SK-N-SH (cell line): ENCODE measurements at regions not wholly inside any gene's neighbourhood (a gene's known extent, or its start where the extent isn't known, plus 50 kb on each side); places are given as distances from the start of the nearest gene placed in this dataset.

Experiments
- EP300 ChIP-seq, 2 experiments: IDR thresholded peaks; 2 replicates each; pipeline versions ENCODE4 v1.4.0 to v1.6.1; 2012; ENCODE audit warnings: borderline replicate concordance in 1 of 2, low read depth in 1 of 2, low read length in 1 of 2
- EZH2phosphoT487 ChIP-seq: fragments of 200-600 bp; sonication (generic); IDR thresholded peaks from 2 replicates; pipeline ENCODE4 v1.6.1; 2017; ENCODE audit warnings: low read depth, mixed run types, mild to moderate bottlenecking, antibody characterized with exemption, moderate library complexity, borderline replicate concordance
- FOXM1 ChIP-seq: IDR thresholded peaks from 2 replicates; pipeline ENCODE4 v1.4.0; 2012; ENCODE audit warnings: low read depth, mild to moderate bottlenecking
- JUND ChIP-seq: IDR thresholded peaks from 2 replicates; pipeline ENCODE4 v1.4.0; 2012
- POLR2AphosphoS5 ChIP-seq: IDR thresholded peaks from 2 replicates; pipeline ENCODE4 v1.6.1; 2012; ENCODE audit warnings: low read depth, low read length
- RAD21 ChIP-seq: IDR thresholded peaks from 2 replicates; pipeline ENCODE4 v1.6.1; 2012; ENCODE audit warnings: mild to moderate bottlenecking, low read length
- RFX5 ChIP-seq: IDR thresholded peaks from 2 replicates; pipeline ENCODE4 v1.6.1; 2012; ENCODE audit warnings: mild to moderate bottlenecking, improper control_type of control experiment, low read length
- RXRA ChIP-seq: IDR thresholded peaks from 2 replicates; pipeline ENCODE4 v1.4.0; 2012; ENCODE audit warnings: low read depth, mild to moderate bottlenecking, borderline replicate concordance
- SIN3A ChIP-seq: IDR thresholded peaks from 2 replicates; pipeline ENCODE4 v1.6.1; 2012; ENCODE audit warnings: low read depth, mild to moderate bottlenecking, low read length, moderate library complexity, borderline replicate concordance
- SMC3 ChIP-seq: IDR thresholded peaks from 2 replicates; pipeline ENCODE4 v1.6.1; 2012; ENCODE audit warnings: low read depth, low read length, improper control_type of control experiment
- TF ChIP-seq, protein P1 (sequence below): fragments of 200-600 bp; sonication (generic); IDR thresholded peaks from 2 replicates; pipeline ENCODE4 v1.6.1; 2017; ENCODE audit warnings: antibody characterized with exemption, mild to moderate bottlenecking, moderate library complexity
- TF ChIP-seq, protein P2 (sequence below): IDR thresholded peaks from 2 replicates; pipeline ENCODE4 v1.6.1; 2012; ENCODE audit warnings: mild to moderate bottlenecking, low read depth, low read length, moderate library complexity
- TF ChIP-seq, protein P3 (sequence below): IDR thresholded peaks from 2 replicates; pipeline ENCODE4 v1.4.0; 2012; ENCODE audit warnings: low read depth
- TF ChIP-seq, protein P4 (sequence below): IDR thresholded peaks from 2 replicates; pipeline ENCODE4 v1.4.0; 2012; ENCODE audit warnings: low read depth, borderline replicate concordance

DNA sequence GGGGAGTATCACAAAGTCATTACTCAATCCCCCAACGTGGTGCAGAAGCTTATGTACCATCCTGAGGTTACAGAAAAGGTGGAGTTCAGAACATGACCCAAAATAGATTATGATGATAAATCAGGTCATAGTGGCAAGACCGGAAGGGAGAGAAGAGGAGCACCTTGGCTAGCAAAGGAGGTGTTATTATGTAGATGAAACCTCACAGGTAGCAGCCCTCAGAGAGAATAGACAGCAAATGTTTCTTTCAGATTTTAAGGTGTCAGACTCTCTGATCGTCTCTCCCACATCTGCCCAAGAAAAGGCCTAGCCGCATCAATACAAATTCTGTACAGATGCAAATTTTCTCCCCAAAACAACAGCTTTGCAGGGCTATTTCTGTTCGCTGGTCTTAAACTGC is 88.3 kb upstream of the SEMA3D start:
- TF ChIP-seq, protein P1, sequence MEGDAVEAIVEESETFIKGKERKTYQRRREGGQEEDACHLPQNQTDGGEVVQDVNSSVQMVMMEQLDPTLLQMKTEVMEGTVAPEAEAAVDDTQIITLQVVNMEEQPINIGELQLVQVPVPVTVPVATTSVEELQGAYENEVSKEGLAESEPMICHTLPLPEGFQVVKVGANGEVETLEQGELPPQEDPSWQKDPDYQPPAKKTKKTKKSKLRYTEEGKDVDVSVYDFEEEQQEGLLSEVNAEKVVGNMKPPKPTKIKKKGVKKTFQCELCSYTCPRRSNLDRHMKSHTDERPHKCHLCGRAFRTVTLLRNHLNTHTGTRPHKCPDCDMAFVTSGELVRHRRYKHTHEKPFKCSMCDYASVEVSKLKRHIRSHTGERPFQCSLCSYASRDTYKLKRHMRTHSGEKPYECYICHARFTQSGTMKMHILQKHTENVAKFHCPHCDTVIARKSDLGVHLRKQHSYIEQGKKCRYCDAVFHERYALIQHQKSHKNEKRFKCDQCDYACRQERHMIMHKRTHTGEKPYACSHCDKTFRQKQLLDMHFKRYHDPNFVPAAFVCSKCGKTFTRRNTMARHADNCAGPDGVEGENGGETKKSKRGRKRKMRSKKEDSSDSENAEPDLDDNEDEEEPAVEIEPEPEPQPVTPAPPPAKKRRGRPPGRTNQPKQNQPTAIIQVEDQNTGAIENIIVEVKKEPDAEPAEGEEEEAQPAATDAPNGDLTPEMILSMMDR, result no peak
- TF ChIP-seq, protein P2, sequence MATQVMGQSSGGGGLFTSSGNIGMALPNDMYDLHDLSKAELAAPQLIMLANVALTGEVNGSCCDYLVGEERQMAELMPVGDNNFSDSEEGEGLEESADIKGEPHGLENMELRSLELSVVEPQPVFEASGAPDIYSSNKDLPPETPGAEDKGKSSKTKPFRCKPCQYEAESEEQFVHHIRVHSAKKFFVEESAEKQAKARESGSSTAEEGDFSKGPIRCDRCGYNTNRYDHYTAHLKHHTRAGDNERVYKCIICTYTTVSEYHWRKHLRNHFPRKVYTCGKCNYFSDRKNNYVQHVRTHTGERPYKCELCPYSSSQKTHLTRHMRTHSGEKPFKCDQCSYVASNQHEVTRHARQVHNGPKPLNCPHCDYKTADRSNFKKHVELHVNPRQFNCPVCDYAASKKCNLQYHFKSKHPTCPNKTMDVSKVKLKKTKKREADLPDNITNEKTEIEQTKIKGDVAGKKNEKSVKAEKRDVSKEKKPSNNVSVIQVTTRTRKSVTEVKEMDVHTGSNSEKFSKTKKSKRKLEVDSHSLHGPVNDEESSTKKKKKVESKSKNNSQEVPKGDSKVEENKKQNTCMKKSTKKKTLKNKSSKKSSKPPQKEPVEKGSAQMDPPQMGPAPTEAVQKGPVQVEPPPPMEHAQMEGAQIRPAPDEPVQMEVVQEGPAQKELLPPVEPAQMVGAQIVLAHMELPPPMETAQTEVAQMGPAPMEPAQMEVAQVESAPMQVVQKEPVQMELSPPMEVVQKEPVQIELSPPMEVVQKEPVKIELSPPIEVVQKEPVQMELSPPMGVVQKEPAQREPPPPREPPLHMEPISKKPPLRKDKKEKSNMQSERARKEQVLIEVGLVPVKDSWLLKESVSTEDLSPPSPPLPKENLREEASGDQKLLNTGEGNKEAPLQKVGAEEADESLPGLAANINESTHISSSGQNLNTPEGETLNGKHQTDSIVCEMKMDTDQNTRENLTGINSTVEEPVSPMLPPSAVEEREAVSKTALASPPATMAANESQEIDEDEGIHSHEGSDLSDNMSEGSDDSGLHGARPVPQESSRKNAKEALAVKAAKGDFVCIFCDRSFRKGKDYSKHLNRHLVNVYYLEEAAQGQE, result no peak
- no peak for TF ChIP-seq RAD21
- TF ChIP-seq, protein P3, sequence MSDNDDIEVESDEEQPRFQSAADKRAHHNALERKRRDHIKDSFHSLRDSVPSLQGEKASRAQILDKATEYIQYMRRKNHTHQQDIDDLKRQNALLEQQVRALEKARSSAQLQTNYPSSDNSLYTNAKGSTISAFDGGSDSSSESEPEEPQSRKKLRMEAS, result no peak
- no peak for TF ChIP-seq RXRA
- TF ChIP-seq FOXM1, result no peak
- TF ChIP-seq EP300 (IDR thresholded peaks at IDR 0.05; ENCODE audit: borderline replicate concordance in 1 of 2, low read depth in 1 of 2, low read length in 1 of 2), result no peak
- no peak for TF ChIP-seq JUND
- no peak for TF ChIP-seq SMC3
- no peak for TF ChIP-seq SIN3A
- no peak for TF ChIP-seq EZH2phosphoT487
- TF ChIP-seq RFX5, result no peak
- no peak for TF ChIP-seq POLR2AphosphoS5
- TF ChIP-seq, protein P4, sequence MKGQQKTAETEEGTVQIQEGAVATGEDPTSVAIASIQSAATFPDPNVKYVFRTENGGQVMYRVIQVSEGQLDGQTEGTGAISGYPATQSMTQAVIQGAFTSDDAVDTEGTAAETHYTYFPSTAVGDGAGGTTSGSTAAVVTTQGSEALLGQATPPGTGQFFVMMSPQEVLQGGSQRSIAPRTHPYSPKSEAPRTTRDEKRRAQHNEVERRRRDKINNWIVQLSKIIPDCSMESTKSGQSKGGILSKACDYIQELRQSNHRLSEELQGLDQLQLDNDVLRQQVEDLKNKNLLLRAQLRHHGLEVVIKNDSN, result no peak
